NB4 (cell line): ENCODE measurements at regions not wholly inside any gene's neighbourhood (a gene's known extent, or its start where the extent isn't known, plus 50 kb on each side); places are given as distances from the start of the nearest gene placed in this dataset.

Experiments
- DNase-seq: peaks from one replicate; pipeline ENCODE4 v3.0.0; 2010; ENCODE audit warnings: low read depth
- H3K4me3 ChIP-seq: one replicate; pipeline ENCODE4 v1.5.1; 2011; ENCODE audit warnings: mild to moderate bottlenecking, low read depth, low read length, moderate library complexity
- CTCF ChIP-seq: IDR thresholded peaks from one replicate; pipeline ENCODE4 v1.5.1; 2012; ENCODE audit warnings: low read depth, low read length
- MAX ChIP-seq: IDR thresholded peaks from 2 replicates; pipeline ENCODE4 v1.6.1; 2011; ENCODE audit warnings: low read depth, low read length
- MYC ChIP-seq: IDR thresholded peaks from 2 replicates; pipeline ENCODE4 v1.6.1; 2011; ENCODE audit warnings: low read depth, low read length
- POLR2A ChIP-seq: IDR thresholded peaks from 2 replicates; pipeline ENCODE4 v1.6.1; 2011; ENCODE audit warnings: mild to moderate bottlenecking; ENCODE audit not compliant: insufficient read length; ENCODE audit errors: extremely low read depth

- DNase-seq = no peak
- TF ChIP-seq MAX (no peak), POLR2A (no peak), CTCF (no peak), MYC (no peak)
- H3K4me3 ChIP-seq = no peak overlapping the region
These were observed 108.1 kb upstream of the STOX2 start for GRCh38 chr4:183797011-183797444.

- no peak overlapping the region for H3K4me3 ChIP-seq
- DNase-seq = peak; percentile 33
- TF ChIP-seq MYC (no peak), CTCF (no peak), POLR2A (no peak), MAX (no peak)
These were observed 107.4 kb upstream of the STOX2 start for GRCh38 chr4:183797445-183798300.

GRCh38 chr4:183798301-183799253, 106.5 kb upstream of the STOX2 start:
- peak; percentile 12 for DNase-seq
- TF ChIP-seq MYC (no peak), POLR2A (no peak), CTCF (no peak), MAX (no peak)

GRCh38 chr4:183801457-183802165, 103.5 kb upstream of the STOX2 start:
- no peak for DNase-seq
- no peak for TF ChIP-seq POLR2A
- no peak for TF ChIP-seq MAX
- TF ChIP-seq CTCF = no peak
- TF ChIP-seq MYC = no peak
- no peak overlapping the region for H3K4me3 ChIP-seq

More at GRCh38 chr4:183798301-183799253, 106.5 kb upstream of the STOX2 start:
- no peak overlapping the region for H3K4me3 ChIP-seq

- H3K4me3 ChIP-seq = no peak overlapping the region
- TF ChIP-seq POLR2A (no peak), CTCF (no peak), MAX (no peak), MYC (no peak)
- DNase-seq = no peak
These were observed 98.8 kb upstream of the STOX2 start for GRCh38 chr4:183806341-183806740.
